HG03196 (cell line): ENCODE measurements at regions not wholly inside any gene's neighbourhood (a gene's known extent, or its start where the extent isn't known, plus 50 kb on each side); places are given as distances from the start of the nearest gene placed in this dataset.
"Not testable (repeated sequence)": the region's sequence is repeated elsewhere in the genome, so short reads cannot be mapped to it uniquely, and the experiment has no call there.

Source experiments
- ATAC-seq: cut with Tn5 transposase; IDR thresholded peaks from one replicate; pipeline ENCODE4 v1.9.1; 2021; ENCODE audit not compliant: unreplicated experiment

DNA sequence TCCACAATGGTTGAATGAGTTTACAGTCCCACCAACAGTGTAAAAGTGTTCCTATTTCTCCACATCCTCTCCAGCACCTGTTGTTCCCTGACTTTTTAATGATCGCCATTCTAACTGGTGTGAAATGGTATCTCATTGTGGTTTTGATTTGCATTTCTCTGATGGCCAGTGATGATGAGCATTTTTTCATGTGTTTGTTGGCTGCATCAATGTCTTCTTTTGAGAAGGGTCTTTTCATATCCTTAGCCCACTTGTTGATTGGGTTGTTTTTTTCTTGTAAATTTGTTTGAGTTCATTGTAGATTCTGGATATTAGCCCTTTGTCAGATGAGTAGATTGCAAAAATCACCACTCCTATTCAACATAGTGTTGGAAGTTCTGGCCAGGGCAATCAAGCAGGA is 287.6 kb upstream of the RASGRP1 start:
- not testable (repeated sequence) for ATAC-seq

DNA sequence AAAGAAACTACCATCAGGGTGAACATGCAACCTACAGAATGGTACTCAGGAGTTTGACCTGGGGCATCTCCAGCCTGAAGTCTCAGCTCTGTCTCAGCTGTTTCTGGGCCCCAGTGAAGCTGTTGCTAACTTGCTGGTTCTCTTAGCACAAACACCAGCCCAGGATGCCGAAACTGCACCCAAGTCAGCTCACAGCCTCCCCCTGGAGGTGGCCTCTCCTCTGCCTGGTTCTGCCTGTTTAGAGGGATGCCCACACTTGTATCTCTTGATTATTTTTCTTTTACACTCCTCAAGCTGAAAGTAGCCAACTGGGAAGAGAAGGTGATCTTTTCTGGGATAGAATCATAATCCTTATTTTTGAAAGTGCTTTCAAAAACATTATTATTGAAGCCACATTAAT is 289.0 kb upstream of the RASGRP1 start:
- ATAC-seq: no peak

DNA sequence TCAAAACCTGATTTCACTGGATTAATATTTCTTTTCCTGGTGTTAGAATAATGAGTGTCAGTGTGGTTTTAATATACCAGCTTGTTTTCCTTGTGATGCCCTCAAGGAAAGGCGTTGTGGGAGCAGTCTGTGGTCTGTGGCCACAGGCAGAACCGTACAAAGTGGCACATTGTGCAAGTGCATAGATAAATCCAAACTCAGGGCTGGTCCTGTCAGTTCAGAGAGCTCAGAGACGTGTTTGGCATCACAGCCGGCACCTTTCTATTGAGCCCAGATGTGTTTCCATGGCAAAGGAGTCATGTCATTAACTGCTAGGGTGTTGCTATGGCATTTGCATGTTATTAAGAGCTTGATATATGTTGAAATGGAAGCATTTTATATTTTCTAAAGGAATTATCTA is 289.9 kb upstream of the RASGRP1 start:
- ATAC-seq: no peak

DNA sequence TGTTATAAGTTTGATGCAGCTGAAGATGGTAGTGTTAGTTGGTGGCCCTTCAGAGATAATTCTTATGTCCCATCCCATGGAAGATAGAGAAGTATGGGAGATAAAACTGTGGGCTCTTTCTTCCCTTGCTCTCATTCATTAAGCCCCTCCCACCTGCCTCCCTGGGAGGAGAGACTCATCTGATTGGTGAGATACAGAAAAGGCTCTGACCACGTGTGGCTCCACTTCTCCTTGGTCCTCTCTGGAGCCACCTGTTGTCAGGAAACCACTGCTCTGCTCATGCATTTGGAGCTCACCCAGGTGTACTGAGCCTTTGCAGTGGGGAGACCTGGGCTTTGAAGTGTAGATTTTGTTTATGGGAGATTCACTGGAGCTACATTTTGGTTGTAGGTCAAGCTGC is 293.2 kb upstream of the RASGRP1 start:
- no peak for ATAC-seq

DNA sequence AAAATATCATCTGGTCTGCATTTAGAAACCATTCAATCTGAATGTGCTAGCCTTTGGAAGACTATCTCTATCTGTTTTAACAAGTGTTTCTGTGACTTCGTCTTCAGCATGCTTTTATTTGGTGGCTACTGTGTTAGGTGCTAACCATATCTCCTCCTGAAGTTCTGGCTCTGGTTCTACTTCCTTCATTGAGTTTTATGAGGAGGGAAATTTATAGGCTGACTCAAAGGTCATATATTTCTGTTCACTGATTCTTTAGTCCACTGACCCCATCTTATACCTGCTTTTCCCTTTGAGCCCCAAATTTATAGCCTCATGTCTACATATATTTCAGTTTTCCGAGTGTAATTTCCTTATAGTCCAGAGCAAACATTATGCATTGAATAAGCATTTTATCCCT is 295.0 kb upstream of the RASGRP1 start:
- no peak for ATAC-seq

DNA sequence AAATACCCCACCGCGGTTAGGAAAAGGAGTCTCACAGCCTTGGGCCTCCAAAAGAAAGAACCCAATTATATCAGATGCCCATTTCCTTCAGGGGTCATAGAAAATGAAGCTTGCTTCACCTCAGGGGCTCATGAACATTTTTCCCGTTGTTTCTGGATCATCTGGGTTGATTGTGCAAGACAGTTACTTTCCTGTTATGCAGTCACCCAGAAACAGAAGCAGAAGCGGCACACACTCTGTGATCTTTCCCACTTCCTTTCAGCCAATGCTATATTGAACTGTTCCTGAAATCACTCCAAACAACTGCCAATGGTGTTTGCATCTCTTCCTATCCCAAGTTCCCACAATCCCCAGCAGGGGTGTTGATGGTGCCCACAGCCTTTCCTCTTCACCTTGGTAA is 295.6 kb upstream of the RASGRP1 start:
- ATAC-seq: no peak

DNA sequence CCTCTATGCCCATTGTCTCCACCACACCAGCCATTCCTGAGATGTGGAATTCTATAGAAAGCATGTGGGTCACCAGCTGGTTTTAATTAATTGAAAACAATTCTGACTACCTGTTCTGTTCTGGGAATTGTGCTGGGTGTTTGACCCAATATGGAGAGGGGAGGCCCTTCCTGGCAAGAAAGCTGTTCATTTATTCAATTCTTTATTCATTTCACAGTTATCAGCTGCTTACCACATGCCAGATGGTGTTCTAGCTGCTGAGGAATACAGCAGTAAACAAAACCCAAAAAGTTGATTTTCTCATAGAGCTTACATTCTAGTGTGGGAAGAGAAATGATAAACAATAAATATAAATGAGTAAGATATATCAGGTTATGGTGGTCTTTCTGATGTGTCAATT is 296.1 kb upstream of the RASGRP1 start:
- ATAC-seq: no peak

DNA sequence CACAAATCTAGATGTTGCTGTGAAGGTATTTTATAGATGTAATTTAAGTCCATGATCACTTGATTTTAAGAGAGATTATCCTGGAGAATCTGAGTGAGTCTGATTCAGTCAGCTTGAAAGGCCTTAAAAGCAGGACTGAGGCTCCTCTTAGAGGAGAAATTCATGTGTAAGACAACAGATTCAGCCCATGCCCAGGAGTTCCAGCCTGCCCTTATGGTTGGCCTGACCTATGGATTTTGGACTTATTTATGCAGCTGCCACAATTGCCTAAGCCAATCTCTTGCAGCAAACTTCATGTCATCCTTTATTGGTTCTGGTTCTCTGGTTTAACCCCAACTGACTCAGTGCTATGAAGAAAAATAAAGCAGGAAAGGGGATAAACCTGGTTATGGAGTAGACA is 296.5 kb upstream of the RASGRP1 start:
- no peak for ATAC-seq

DNA sequence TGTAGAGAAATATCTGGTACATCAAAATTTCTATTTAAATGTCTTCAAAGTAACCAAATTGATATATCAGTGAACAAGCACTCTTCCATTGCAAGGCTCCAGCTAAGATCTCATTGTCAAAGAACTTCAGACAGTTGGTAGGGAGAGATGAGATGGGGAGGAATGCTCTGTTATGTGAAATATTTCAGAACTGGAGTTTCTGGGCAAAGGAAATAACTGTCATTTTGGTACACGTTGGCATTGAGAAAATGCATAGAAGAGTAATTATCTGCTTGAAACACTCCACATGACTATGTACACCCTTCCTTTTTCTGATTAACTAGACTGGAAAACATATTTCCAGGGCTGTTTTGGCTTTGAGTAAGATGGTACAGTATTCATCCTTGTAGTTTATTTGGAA is 297.5 kb upstream of the RASGRP1 start:
- no peak for ATAC-seq

DNA sequence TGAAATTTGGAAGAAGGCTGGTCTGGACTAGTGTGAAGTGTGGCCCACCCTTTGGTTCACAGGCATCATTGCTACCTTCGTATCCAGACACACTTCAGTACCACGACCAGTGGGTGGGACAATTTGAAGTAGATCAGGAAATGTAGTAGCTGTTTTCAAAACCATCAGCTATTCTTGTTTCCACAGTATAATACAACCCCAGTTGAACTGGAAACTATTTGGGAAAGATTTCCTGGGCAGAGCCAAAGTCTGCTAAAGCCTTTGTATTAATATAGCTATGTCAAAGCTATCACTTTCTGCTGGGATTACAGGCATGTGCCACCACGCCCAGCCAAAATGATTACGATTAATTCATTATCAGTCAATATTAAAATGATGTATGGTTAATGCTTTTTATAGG is 298.8 kb upstream of the RASGRP1 start:
- ATAC-seq: no peak

DNA sequence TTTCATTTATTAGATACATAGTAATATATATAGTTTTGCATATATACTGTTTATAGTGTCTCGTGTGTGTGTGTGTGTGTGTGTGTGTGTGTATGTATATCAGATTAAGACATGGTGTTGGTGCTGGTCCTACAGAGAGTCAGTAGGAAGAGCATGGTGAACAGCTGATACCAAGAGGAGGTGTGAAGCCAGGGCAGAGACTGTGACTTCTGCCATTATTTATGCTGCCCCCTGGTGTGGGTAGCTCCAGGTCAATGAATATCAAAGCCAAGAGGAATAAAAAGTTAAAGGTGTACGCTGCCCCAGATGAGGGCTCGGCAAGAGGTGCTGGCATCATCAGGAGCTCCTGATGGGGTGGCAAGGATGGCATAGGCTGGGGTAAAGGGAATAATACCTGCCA is 299.5 kb upstream of the RASGRP1 start:
- ATAC-seq: no peak

DNA sequence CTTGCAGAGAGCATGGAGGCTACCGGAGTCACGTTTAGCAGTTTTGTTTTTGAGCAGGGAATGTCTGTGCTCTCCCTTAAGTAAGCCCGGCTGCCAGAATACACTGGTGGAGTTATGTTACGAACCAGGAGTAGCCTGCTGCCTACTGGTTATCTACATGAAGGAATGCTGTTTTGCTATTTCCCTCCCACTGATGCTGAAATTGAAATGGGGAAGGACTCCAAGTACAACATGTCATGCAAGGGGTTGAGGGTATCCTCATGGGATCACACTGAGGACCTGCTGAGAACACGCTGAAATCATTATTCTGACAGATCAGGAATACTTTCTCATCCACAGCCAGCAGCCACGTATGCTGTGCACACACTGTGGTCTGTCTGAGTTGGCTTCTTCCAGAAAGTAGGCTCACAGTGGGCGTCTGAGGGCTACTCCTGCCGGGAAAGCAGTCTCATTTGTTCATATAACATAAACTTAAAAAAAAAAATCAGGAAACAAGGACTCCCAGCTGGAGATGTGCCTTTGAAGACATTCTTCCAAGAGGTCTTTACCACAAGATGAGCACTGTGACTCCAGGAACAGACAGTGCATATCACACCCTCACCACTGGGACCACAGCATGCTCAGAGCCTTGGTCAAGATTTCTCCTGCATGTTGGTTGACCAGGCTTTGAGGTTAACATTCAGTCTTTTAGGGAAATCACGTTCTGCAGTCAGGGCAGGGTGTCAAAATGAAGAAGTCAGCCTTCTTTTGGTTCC is 300.4 kb upstream of the RASGRP1 start:
- ATAC-seq: no peak

DNA sequence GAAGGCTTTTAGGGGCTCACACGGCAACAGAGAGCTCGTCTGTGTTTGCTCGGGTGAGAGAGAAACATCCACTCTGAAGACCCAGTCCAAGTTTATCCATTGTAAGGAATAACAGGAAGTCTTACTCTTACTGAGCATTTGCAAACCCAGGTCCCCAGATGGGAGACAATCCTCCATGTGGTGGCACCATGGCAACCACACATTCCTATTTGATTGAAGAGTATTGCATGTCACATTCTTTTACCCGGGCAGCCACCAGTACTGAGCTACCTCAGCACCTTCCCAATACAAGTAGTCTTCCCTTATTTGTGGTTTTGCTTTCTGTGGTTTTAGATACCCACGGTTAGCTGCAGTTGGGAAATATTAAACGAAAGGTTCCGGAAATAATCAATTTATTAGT is 302.9 kb upstream of the RASGRP1 start:
- no peak for ATAC-seq

DNA sequence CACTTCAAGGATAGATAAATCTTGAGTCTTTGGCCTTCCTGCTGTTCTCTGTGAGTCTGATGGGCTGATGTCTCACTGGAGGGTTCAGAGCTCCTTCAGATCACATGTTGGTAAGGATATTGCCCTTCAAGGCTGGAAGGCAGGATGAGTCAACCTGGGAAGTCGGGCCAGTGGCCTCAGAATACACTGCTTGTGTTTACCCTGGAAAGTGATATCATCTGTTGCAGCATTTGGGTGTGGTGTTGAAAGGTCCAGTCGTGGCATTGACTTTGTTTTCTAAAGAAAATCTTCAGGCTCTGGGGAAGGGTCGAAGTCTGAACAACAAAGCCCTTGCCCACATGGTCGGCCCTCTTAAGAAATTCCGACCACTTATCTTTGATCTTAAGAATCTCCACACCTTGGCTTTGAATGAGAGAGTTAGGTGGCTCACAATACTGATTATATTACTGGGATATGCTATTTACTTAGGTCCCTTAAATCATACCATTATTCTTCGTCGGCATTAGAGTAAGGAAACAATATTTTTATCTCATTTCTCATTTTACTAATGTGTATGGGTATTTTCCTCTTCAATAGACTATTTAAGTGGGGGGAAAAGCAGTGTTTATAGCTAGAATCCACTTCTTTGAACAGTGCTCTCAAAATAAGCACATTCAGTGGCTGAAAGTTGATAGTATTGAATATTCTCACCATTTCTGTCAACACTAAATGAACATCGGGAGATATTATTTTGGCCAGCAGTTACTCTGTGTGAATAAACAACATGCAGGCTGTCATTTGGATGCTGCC is 303.9 kb upstream of the RASGRP1 start:
- no peak for ATAC-seq

DNA sequence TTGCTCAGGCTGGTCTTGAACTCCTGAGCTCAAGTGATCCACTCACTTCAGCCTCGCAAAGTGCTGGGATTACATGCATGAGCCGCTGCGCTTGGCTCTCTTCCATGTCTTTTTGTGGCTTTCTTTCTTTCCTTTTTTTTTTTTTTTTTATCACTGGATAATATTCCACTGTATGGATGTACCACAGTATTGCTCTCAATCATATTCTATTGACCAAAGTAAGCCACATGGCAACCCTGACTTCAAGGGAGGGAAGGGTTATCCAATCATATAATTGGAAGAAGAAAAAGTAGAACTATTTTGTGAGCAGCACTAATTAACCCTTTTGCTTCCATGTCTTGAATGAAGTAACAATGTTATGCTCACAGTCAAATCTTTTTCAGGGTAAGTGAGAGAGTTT is 307.0 kb upstream of the RASGRP1 start:
- no peak for ATAC-seq

DNA sequence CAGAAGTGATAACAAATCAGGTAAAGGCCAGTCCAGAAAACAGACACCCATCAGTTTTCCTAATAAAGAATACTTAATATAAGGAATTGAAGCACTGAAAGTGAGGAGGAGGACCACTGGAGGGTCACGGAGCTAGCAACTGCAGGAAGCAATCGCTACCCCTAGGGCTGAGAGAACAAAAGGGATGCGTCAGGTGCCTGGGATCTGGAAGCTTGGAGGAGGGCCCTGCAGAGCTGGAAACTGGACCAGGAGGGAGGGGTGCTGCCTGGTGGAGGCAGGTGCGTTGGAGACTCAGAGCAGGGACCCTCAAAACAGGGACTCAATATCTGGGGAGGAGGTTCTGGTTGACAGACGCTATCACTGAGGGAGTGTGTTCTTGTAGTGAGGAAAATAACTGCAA is 308.1 kb upstream of the RASGRP1 start:
- no peak for ATAC-seq

DNA sequence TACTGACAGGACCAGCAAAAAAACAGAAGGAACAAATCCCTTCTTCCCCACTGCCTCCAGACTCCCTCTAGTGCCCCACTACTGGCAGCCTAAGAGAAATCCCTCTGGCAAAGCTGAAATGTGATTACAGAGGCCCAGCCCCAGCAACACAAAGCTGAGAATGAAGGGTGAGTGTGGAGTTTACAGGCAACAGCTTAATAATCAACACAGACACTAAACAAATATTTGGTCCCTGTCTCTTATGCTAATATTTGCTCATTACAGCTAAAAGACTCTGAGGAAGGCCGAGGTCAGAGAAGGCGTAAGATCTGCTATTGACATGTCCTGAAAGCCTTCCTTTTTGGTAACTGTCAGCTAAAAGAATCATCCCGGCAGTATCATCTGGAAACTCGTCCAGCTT is 308.5 kb upstream of the RASGRP1 start:
- no peak for ATAC-seq

DNA sequence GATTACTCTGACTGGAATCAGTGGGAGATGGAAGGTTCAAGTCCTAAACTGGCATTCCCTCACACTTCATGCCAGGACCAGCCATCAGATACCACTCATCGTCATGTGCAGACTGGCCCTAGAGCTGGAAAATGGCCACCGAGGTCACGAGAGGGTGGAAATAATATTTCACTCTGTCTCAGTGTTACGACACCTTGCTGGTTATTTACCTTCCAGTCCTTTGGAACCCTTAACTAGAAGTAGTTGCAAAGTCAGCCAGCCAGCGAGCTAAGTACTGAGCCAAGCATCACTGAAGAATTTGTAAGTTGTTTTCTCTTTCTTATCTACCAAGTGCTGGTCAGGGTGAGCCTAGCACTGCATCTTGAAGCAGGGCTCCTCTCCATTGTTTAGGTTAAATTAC is 309.9 kb upstream of the RASGRP1 start:
- no peak for ATAC-seq

DNA sequence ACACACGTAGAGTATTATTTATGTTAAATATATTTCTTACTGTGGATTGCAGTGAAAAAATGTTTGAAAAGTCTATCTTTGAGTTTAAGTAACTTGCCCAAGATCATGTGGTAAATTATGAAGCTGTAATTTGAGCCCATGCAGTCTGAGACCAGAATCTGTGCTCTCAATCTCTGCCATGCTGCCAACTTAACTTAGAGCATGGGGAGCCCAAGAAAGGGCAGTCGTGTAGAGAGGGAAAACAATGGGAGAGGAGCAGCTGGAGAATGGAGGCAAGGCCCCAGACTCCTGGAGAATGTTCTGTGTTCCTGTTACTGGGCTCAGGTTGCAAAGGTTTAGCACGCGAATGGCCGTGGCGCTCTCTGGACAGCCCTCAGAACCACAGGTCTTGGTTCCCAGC is 311.6 kb upstream of the RASGRP1 start:
- no peak for ATAC-seq

DNA sequence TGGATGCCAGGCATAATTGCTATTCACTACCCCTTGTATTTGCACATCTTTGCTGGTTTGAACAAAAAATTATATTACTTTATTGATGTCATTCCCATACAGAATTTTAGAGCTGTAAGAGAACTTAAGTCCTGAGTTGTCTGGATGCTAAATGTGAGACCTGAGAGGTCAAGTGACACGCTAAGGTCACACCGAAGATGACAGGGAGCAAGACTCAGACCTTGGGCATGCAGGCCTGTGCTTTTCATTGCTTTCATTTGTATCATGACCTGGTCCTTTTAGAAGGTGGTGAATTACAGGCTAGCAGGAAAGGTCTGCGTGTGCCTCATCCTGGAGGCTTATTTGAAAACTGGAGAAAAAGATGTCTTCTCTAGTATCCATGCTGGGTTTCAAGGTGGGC is 312.0 kb upstream of the RASGRP1 start:
- no peak for ATAC-seq

DNA sequence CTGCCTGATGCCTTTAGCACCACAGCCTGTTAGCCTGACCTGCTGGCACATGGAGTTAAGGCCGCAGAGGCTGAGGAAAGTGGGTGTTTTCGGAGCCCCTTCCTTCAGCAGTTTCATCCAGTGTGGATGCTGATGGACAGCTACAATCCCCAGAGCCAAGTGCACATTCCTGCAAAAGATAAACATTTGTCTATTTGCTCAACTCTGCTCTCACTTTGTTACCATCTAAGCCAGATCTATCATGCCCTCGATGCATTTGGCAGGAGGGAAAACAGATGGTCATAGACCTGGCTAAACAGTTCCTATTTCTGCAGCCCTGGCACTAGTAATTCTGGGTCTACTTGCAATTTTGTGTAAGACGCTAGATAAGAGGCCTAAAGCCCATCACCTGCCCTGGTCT is 312.9 kb upstream of the RASGRP1 start:
- no peak for ATAC-seq

DNA sequence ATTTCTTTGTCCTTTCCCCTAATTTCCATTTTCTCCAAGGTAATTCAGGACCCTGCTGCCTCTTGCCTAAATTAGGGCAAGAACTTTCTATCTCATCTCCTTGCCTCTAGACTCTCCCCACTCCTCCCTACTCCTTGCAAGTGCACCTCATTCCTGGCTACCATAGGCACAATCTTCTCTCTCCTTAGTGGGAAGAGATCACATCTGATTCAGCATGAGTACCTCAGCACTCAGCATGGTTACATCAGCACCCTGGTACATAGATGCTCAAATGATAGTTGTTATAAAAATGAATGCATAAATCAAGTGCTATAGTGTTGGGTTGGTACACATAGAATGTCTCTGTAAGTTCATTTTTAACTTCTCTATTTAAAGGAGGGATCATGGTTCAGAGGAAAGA is 313.4 kb upstream of the RASGRP1 start:
- ATAC-seq: no peak

DNA sequence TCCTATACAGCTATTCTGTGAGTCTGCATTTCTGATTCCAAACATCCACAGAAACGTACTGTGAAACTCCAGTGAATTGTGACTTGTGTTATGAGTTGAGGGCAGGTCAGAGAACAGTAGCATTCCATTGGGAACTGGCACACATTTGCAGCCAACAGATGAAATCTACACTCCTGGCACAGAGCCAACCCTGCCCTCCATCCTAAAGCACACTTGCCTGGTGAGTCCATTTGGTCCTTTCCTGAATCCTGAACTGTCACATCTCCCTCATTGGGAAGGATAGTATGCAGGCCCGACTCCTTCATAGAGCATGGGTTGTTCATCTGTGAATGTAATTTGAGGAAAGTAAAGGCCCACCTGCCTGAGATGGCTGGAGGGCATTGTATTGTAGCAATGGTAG is 314.3 kb upstream of the RASGRP1 start:
- no peak for ATAC-seq
